Sigmoid colon (tissue), 6 donors: ENCODE measurements at regions not wholly inside any gene's neighbourhood (a gene's known extent, or its start where the extent isn't known, plus 50 kb on each side); places are given as distances from the start of the nearest gene placed in this dataset.
"Not testable (repeated sequence)": the region's sequence is repeated elsewhere in the genome, so short reads cannot be mapped to it uniquely, and the experiment has no call there.

Source experiments
- DNase-seq: peaks from one replicate; pipeline ENCODE4 v3.0.0-alpha.2; 2019
- H3K27ac ChIP-seq, 4 donors: fragments of 200-600 bp; sonication (generic); one replicate each; pipeline ENCODE4 v1.5.1; 2016 to 2019; ENCODE audit warnings: mild to moderate bottlenecking in 1 of 4
- H3K27me3 ChIP-seq, 3 donors: fragments of 200-600 bp; sonication (generic); one replicate each; pipeline ENCODE4 v1.5.1; 2019; ENCODE audit warnings: mild to moderate bottlenecking in 1 of 3
- H3K36me3 ChIP-seq, 4 donors: fragments of 200-600 bp; sonication (generic); one replicate each; pipeline ENCODE4 v1.5.1; 2016 to 2019
- H3K4me1 ChIP-seq, 4 donors: fragments of 200-600 bp; sonication (generic); one replicate each; pipeline ENCODE4 v1.5.1; 2017 to 2019
- H3K4me3 ChIP-seq, 4 donors: fragments of 200-600 bp; sonication (generic); one replicate each; pipeline ENCODE4 v1.5.1; 2017 to 2019; ENCODE audit warnings: mild to moderate bottlenecking in 2 of 4, moderate library complexity in 1 of 4
- H3K9me3 ChIP-seq, 4 donors: fragments of 200-600 bp in 3 of 4; sonication (generic) in 3 of 4; one replicate each; pipeline versions ENCODE4 v1.5.1 to v1.6.1; 2013 to 2019
- EP300 ChIP-seq, 4 donors: sonication (generic); formaldehyde crosslinking; IDR thresholded peaks; one replicate each; pipeline ENCODE4 v1.6.1; 2017; ENCODE audit warnings: antibody characterized with exemption in 4 of 4
- POLR2A ChIP-seq, 2 donors: fragments of 450-650 bp; IDR thresholded peaks; one replicate each; pipeline ENCODE4 v1.6.1; 2016; ENCODE audit warnings: antibody characterized with exemption in 2 of 2, mild to moderate bottlenecking in 2 of 2, moderate library complexity in 2 of 2
- POLR2AphosphoS5 ChIP-seq, 4 donors: sonication (generic); formaldehyde crosslinking; IDR thresholded peaks; one replicate each; pipeline ENCODE4 v1.6.1; 2017; ENCODE audit warnings: antibody characterized with exemption in 4 of 4
- WGBS, 2 donors: extraction: QIAGEN DNeasy Blood & Tissue Kit; methylation state at CpG; one replicate each; pipeline ENCODE4 v1.1.7; 2013; 5-methylcytosine and 5-hydroxymethylcytosine counted together
- intact Hi-C: fragments of 100-400 bp; cut with DNase I; formaldehyde crosslinking; loops from one replicate; pipeline ENCODE4 v1.15.1; 2023
- TF ChIP-seq, protein P1 (sequence below), 4 experiments: fragments of 450-650 bp in 3 of 4; fragments of 200-600 bp in 1 of 4; IDR thresholded peaks; one replicate each; pipeline ENCODE4 v1.5.1; 2016 to 2019; ENCODE audit warnings: antibody characterized with exemption in 4 of 4, mild to moderate bottlenecking in 3 of 4, moderate library complexity in 2 of 4
- donor health status: healthy with polysubstance abuse.
- donor health status: healthy.

DNA sequence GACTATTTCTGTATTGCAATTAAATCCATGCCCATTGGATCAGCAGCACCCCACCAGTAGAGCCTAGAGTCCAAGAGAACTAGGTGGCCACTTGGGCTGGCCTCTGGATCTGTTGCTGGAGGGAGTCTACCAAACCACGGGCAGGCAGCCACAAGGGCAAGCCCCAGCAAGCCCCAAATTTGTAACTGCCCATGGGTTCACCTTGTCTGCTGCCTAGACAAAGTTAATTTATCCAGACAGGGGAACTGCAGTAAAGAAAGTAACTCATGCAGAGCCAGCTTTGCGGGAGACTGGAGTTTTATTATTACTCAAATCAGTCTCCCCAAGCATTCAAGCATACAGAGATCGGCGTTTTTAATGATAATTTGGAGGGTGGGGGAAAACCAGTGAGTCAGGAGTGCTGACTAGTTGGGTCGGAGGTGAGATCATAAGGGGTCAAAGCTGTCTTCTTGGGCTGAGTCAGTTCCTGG, 74.0 kb upstream of the TERB2 start:
- Histone ChIP-seq H3K36me3 (no peaks in the 10 kb centered on the region), H3K27me3 (no peaks in the 10 kb centered on the region), H3K4me1 (no peaks in the 10 kb centered on the region), H3K9me3 (peaks cover 0 to 2% (median 0%) of the 10 kb centered on the region in 4 donors), H3K27ac (no peak overlapping the region), H3K4me3 (no peak overlapping the region)
- TF ChIP-seq POLR2AphosphoS5 (IDR thresholded peaks at IDR 0.05) (no peak), POLR2A (IDR thresholded peaks at IDR 0.05) (no peak), EP300 (IDR thresholded peaks at IDR 0.05) (no peak)
- TF ChIP-seq, protein P1, sequence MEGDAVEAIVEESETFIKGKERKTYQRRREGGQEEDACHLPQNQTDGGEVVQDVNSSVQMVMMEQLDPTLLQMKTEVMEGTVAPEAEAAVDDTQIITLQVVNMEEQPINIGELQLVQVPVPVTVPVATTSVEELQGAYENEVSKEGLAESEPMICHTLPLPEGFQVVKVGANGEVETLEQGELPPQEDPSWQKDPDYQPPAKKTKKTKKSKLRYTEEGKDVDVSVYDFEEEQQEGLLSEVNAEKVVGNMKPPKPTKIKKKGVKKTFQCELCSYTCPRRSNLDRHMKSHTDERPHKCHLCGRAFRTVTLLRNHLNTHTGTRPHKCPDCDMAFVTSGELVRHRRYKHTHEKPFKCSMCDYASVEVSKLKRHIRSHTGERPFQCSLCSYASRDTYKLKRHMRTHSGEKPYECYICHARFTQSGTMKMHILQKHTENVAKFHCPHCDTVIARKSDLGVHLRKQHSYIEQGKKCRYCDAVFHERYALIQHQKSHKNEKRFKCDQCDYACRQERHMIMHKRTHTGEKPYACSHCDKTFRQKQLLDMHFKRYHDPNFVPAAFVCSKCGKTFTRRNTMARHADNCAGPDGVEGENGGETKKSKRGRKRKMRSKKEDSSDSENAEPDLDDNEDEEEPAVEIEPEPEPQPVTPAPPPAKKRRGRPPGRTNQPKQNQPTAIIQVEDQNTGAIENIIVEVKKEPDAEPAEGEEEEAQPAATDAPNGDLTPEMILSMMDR (IDR thresholded peaks at IDR 0.05): no peak
- intact Hi-C loops: no loop called here
- WGBS, 2 donors: 72 to 85% methylated on average over 5 of the region's 5 CpGs
- DNase-seq: no peak

DNA sequence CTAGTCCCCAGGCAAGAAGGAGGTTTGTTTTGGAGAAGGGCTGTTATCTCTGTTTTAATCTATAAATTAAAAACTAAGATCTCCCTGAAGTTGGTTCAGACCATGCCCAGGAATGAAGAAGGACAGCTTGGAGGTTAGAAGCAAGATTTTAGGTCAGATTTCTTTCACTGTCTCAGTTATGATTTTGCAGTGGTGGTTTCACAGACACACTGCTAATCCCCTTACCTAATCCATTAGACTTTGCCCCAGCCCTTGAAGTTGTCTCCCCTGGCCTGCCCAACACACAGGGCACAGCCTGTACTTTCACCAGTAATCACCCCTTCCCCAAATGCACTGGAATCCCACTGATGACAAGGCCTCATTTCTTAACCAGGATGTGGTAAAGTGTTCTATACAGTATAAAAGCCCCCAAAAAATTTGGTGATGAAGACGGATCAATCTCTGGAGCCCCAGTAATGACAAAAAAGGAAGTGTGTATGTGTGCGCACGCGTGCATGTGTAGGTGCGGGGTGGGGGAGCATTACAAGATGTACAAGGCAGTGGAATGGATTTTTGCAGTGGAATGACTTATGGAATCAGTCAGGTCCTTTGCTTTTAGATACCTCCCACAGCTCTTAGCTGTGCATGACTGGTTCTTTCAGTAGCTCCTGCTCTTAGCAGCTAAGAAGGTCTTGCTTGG, 73.1 kb upstream of the TERB2 start:
- Histone ChIP-seq H3K36me3 (no peaks in the 10 kb centered on the region), H3K27me3 (no peaks in the 10 kb centered on the region), H3K9me3 (no peaks in the 10 kb centered on the region), H3K4me3 (no peak overlapping the region), H3K4me1 (no peaks in the 10 kb centered on the region), H3K27ac (no peak overlapping the region)
- DNase-seq: no peak
- WGBS, 2 donors: 92% methylated on average over 5 of the region's 5 CpGs
- TF ChIP-seq EP300 (IDR thresholded peaks at IDR 0.05): no peak
- TF ChIP-seq POLR2A (IDR thresholded peaks at IDR 0.05): no peak
- TF ChIP-seq, protein P1 (IDR thresholded peaks at IDR 0.05): no peak
- no peak for TF ChIP-seq POLR2AphosphoS5 (IDR thresholded peaks at IDR 0.05)
- intact Hi-C loops: no loop called here

DNA sequence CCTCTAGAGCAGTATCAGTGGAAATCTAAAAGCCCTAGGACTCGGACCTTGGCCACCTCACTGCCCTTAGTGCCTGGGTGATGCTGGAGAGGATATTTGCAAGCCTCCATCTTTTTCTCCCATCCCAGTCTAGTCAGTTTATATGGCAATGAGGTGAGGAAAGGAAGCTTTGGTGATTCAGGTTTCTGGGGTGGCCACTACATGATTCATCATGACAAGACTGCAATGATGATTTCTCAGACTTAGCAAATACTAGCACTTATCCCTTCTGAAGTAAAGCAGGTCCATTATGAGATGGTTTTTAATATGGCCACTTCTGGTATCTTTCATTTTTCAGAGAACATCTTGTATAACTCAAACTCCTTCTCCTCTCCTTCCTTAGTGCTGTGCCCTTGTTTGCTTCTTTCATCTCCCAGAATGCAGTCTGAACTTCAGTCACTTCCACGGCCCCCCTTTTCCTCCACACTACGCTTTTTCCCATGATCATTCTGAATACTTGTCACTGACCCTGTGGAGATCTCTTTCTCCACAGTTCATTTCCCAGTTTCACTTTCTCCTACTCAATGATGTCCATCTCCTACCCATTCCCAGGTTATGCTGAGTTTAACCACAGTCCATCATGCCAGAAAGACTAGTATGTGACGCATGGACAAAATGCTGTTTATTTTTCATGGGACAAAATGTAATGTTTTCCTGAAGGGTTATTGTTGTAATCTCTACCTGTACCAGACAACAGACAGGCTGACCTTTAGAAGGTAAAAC, 57.4 kb upstream of the TERB2 start:
- DNase-seq, H3K4me3 ChIP-seq, H3K27ac ChIP-seq, intact Hi-C loops, H3K36me3 ChIP-seq, H3K27me3 ChIP-seq, H3K9me3 ChIP-seq, H3K4me1 ChIP-seq: not testable (repeated sequence)
- 92 to 96% methylated on average over 2 of the region's 4 CpGs for WGBS, 2 donors

DNA sequence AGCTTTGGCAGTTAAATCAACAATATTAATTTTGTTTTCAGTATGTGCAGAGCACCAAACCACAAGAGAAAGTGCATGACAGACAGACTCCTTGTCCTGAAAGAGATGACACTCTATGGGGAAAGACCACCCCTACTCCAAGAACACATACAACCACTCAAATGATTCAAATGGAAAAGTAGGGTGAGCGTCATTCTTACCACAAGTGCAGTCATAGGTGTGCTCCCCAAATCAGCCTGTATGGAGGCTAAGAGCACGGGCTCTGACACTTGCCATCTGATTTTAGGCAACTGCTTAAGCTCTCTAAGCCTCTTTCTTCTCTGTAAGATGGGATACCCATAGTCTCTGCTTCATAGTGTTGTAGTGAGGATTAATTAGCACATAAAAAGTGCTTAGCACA, 56.7 kb upstream of the TERB2 start:
- not testable (repeated sequence) for H3K9me3 ChIP-seq, H3K27me3 ChIP-seq, H3K27ac ChIP-seq, H3K36me3 ChIP-seq, H3K4me3 ChIP-seq, H3K4me1 ChIP-seq, DNase-seq
- 83 to 89% methylated on average over 2 of the region's 2 CpGs for WGBS, 2 donors
- intact Hi-C loops: loop anchor here (5.0 kb wide), 1 partner anchor 88 kb away; no protein-coding TSS in a partner anchor

DNA sequence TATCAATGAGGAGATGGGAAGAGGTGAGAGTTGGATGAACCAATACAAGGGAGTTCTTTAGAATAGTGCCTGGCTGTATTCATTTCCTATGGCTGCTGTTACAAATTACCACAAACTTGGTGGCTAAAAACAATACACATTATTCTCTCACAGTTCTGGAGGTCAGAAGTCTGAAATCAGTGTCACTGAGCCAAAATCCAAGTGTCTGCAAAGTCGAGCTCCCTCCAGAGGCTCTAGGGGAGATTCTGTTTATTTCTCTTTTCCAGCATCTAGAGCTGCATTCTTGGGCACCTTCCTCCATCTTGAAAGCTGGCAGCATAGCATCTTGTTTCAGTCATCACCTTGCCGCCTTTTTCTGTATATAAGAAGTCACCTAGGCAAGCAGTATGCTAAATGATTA, 55.7 kb upstream of the TERB2 start:
- H3K9me3 ChIP-seq, H3K27me3 ChIP-seq, H3K27ac ChIP-seq, H3K4me1 ChIP-seq, H3K36me3 ChIP-seq, DNase-seq, H3K4me3 ChIP-seq: not testable (repeated sequence)
- intact Hi-C loops: loop anchor here (5.0 kb wide), 1 partner anchor 87 kb away; no protein-coding TSS in a partner anchor
- WGBS, 2 donors: 77 to 80% methylated on average over 2 of the region's 2 CpGs

DNA sequence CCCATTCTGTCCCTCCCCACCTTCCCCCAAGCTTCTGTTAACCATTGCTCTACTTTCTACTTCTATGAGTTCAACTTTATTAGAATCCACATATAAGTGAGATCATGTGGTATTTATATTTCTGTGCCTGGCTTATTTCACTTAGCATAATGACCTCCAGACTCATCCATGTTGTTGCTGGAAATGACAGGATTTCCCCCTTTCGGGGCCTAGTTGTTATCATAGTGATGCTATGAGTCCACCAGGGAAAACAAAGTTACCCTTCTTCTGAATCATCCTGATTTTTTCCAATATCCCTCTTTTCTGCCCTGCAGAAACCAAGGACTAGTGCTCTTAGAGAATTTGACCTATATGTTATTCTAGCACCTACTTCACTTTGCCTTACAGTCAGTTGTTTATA, 53.2 kb upstream of the TERB2 start:
- not testable (repeated sequence) for H3K9me3 ChIP-seq, H3K4me3 ChIP-seq, DNase-seq, H3K27me3 ChIP-seq, H3K4me1 ChIP-seq, H3K36me3 ChIP-seq, H3K27ac ChIP-seq
- intact Hi-C loops: loop anchor here (5.0 kb wide), 1 partner anchor 84 kb away; no protein-coding TSS in a partner anchor
- 84 to 94% methylated on average over 1 of the region's 1 CpG for WGBS, 2 donors

DNA sequence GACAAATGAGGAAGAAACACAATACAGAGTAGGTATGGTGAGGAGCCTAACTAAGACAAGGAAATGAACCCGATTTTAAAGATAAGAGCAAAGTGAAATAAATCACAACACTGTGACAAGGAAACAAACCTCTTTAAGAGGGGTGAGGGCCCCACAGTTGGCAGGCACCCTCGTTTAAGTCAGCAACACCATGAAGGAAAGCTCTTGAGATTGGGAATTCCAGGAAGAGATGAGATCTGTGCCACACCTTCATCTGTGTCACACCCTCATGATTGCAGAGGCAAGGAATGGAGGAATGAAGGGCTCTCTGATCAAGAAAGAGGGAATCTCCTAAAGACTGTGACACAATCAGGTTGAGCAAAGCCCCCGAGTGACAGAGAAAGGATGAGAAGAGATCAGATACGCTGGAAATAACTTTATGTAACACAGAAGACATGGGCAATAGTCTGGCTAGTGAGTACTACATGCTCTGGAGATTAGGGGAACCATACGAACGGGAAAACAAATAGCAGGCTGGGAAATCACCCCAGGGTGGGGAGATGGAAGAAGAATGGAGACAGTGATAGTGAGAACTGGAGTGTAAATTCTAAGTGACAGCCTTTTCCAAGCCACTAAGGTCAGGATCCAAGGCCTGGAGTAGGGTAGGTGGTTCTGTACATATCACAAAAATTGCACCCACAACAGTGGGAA, 51.7 kb upstream of the TERB2 start:
- H3K36me3 ChIP-seq, H3K4me3 ChIP-seq, DNase-seq, H3K27me3 ChIP-seq, H3K27ac ChIP-seq, H3K9me3 ChIP-seq, H3K4me1 ChIP-seq: not testable (repeated sequence)
- intact Hi-C loops: loop anchor here (5.0 kb wide), 1 partner anchor 83 kb away; no protein-coding TSS in a partner anchor
- 31 to 47% methylated on average over 6 of the region's 6 CpGs for WGBS, 2 donors
